ENCODE measurements at regions not wholly inside any gene's neighbourhood (a gene's known extent, or its start where the extent isn't known, plus 50 kb on each side); places are given as distances from the start of the nearest gene placed in this dataset.

DNA sequence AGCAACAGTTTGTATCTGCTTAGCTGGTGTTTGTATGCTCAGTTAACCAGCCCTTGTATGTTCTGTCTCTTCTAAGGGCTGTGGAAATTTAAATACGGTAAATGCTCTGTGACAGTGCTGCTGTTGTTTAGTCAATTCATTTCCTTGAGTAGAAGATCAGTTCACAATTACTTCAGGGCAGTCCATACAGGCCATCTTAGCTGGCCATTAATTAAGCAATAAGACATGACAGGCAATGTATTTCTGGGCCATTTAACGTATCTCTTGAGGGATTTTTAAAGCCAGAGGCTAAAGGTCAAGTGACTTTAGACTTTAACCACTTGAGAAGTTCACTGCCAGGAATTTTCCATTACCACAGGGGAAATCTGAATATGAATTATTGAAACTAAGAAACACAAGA, 351.8 kb downstream of the ZIC1 start:
- DNase-seq (ENCODE audit: low spot score) (no peak), ATAC-seq (no peak)
- Histone ChIP-seq H3K4me1 (ENCODE audit: insufficient read depth) (no peaks in the 10 kb centered on the region), H3K4me2 (no peak overlapping the region), H3K79me2 (replicated peaks; ENCODE audit: insufficient read depth) (no peaks in the 10 kb centered on the region), H2AFZ (no peak overlapping the region), H3K4me3 (no peak overlapping the region), H3K27me3 (ENCODE audit: insufficient read depth) (no peaks in the 10 kb centered on the region), H4K20me1 (replicated peaks; ENCODE audit: insufficient read depth) (no peaks in the 10 kb centered on the region), H3K9me2 (ENCODE audit: insufficient read depth) (no peaks in the 10 kb centered on the region), H3F3A (replicated peaks; ENCODE audit: low read depth) (no peaks in the 10 kb centered on the region), H3K36me3 (ENCODE audit: insufficient read depth) (no peaks in the 10 kb centered on the region), H3K27ac (ENCODE audit: low read depth) (no peak overlapping the region)
- H3K36me3 Mint-ChIP-seq (ENCODE audit: low read depth), result no peaks in the 10 kb centered on the region
- TF ChIP-seq, protein P1, sequence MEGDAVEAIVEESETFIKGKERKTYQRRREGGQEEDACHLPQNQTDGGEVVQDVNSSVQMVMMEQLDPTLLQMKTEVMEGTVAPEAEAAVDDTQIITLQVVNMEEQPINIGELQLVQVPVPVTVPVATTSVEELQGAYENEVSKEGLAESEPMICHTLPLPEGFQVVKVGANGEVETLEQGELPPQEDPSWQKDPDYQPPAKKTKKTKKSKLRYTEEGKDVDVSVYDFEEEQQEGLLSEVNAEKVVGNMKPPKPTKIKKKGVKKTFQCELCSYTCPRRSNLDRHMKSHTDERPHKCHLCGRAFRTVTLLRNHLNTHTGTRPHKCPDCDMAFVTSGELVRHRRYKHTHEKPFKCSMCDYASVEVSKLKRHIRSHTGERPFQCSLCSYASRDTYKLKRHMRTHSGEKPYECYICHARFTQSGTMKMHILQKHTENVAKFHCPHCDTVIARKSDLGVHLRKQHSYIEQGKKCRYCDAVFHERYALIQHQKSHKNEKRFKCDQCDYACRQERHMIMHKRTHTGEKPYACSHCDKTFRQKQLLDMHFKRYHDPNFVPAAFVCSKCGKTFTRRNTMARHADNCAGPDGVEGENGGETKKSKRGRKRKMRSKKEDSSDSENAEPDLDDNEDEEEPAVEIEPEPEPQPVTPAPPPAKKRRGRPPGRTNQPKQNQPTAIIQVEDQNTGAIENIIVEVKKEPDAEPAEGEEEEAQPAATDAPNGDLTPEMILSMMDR (conservative IDR thresholded peaks at IDR 0.05; ENCODE audit: low read depth in 2 of 2), result no peak
- TF ChIP-seq, protein P2, sequence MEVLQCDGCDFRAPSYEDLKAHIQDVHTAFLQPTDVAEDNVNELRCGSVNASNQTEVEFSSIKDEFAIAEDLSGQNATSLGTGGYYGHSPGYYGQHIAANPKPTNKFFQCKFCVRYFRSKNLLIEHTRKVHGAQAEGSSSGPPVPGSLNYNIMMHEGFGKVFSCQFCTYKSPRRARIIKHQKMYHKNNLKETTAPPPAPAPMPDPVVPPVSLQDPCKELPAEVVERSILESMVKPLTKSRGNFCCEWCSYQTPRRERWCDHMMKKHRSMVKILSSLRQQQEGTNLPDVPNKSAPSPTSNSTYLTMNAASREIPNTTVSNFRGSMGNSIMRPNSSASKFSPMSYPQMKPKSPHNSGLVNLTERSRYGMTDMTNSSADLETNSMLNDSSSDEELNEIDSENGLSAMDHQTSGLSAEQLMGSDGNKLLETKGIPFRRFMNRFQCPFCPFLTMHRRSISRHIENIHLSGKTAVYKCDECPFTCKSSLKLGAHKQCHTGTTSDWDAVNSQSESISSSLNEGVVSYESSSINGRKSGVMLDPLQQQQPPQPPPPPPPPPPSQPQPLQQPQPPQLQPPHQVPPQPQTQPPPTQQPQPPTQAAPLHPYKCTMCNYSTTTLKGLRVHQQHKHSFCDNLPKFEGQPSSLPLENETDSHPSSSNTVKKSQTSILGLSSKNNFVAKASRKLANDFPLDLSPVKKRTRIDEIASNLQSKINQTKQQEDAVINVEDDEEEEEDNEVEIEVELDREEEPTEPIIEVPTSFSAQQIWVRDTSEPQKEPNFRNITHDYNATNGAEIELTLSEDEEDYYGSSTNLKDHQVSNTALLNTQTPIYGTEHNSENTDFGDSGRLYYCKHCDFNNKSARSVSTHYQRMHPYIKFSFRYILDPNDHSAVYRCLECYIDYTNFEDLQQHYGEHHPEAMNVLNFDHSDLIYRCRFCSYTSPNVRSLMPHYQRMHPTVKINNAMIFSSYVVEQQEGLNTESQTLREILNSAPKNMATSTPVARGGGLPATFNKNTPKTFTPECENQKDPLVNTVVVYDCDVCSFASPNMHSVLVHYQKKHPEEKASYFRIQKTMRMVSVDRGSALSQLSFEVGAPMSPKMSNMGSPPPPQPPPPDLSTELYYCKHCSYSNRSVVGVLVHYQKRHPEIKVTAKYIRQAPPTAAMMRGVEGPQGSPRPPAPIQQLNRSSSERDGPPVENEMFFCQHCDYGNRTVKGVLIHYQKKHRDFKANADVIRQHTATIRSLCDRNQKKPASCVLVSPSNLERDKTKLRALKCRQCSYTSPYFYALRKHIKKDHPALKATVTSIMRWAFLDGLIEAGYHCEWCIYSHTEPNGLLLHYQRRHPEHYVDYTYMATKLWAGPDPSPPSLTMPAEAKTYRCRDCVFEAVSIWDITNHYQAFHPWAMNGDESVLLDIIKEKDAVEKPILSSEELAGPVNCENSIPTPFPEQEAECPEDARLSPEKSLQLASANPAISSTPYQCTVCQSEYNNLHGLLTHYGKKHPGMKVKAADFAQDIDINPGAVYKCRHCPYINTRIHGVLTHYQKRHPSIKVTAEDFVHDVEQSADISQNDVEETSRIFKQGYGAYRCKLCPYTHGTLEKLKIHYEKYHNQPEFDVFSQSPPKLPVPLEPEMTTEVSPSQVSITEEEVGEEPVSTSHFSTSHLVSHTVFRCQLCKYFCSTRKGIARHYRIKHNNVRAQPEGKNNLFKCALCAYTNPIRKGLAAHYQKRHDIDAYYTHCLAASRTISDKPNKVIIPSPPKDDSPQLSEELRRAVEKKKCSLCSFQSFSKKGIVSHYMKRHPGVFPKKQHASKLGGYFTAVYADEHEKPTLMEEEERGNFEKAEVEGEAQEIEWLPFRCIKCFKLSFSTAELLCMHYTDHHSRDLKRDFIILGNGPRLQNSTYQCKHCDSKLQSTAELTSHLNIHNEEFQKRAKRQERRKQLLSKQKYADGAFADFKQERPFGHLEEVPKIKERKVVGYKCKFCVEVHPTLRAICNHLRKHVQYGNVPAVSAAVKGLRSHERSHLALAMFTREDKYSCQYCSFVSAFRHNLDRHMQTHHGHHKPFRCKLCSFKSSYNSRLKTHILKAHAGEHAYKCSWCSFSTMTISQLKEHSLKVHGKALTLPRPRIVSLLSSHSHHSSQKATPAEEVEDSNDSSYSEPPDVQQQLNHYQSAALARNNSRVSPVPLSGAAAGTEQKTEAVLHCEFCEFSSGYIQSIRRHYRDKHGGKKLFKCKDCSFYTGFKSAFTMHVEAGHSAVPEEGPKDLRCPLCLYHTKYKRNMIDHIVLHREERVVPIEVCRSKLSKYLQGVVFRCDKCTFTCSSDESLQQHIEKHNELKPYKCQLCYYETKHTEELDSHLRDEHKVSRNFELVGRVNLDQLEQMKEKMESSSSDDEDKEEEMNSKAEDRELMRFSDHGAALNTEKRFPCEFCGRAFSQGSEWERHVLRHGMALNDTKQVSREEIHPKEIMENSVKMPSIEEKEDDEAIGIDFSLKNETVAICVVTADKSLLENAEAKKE (CRISPR knock-in tag; IDR thresholded peaks at IDR 0.05), result no peak
- TF ChIP-seq NANOG (IDR thresholded peaks at IDR 0.05; ENCODE audit: borderline replicate concordance), result no peak
- no peak for TF ChIP-seq CREB1 (CRISPR knock-in tag; IDR thresholded peaks at IDR 0.05; ENCODE audit: low read depth)
- TF ChIP-seq JUNB (IDR thresholded peaks at IDR 0.05; ENCODE audit: unreplicated experiment), result no peak
- TF ChIP-seq EZH2phosphoT487 (IDR thresholded peaks at IDR 0.05; ENCODE audit: unreplicated experiment), result no peak
- TF ChIP-seq ZNF114 (CRISPR knock-in tag; IDR thresholded peaks at IDR 0.05), result no peak
- TF ChIP-seq POLR2AphosphoS5 (IDR thresholded peaks at IDR 0.05; ENCODE audit: low read depth), result no peak
- no peak for TF ChIP-seq STAT1 (IDR thresholded peaks at IDR 0.05; ENCODE audit: unreplicated experiment)
- TF ChIP-seq ZNF331 (CRISPR knock-in tag; IDR thresholded peaks at IDR 0.05; ENCODE audit: low read depth), result no peak
- TF ChIP-seq, protein P3, sequence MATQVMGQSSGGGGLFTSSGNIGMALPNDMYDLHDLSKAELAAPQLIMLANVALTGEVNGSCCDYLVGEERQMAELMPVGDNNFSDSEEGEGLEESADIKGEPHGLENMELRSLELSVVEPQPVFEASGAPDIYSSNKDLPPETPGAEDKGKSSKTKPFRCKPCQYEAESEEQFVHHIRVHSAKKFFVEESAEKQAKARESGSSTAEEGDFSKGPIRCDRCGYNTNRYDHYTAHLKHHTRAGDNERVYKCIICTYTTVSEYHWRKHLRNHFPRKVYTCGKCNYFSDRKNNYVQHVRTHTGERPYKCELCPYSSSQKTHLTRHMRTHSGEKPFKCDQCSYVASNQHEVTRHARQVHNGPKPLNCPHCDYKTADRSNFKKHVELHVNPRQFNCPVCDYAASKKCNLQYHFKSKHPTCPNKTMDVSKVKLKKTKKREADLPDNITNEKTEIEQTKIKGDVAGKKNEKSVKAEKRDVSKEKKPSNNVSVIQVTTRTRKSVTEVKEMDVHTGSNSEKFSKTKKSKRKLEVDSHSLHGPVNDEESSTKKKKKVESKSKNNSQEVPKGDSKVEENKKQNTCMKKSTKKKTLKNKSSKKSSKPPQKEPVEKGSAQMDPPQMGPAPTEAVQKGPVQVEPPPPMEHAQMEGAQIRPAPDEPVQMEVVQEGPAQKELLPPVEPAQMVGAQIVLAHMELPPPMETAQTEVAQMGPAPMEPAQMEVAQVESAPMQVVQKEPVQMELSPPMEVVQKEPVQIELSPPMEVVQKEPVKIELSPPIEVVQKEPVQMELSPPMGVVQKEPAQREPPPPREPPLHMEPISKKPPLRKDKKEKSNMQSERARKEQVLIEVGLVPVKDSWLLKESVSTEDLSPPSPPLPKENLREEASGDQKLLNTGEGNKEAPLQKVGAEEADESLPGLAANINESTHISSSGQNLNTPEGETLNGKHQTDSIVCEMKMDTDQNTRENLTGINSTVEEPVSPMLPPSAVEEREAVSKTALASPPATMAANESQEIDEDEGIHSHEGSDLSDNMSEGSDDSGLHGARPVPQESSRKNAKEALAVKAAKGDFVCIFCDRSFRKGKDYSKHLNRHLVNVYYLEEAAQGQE (IDR thresholded peaks at IDR 0.05; ENCODE audit: unreplicated experiment), result no peak
- no peak for TF ChIP-seq EZH2 (IDR thresholded peaks at IDR 0.05; ENCODE audit: low read depth, unreplicated experiment)
- TF ChIP-seq, protein P4, sequence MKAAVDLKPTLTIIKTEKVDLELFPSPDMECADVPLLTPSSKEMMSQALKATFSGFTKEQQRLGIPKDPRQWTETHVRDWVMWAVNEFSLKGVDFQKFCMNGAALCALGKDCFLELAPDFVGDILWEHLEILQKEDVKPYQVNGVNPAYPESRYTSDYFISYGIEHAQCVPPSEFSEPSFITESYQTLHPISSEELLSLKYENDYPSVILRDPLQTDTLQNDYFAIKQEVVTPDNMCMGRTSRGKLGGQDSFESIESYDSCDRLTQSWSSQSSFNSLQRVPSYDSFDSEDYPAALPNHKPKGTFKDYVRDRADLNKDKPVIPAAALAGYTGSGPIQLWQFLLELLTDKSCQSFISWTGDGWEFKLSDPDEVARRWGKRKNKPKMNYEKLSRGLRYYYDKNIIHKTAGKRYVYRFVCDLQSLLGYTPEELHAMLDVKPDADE (IDR thresholded peaks at IDR 0.05), result no peak
- H3K9me3 Mint-ChIP-seq, result no peaks in the 10 kb centered on the region
- no peak overlapping the region for H3K27ac Mint-ChIP-seq
- 0 out of 3 replicates have a peak, but pooled peaks cover 6% of the 10 kb centered on the region for H3K4me1 Mint-ChIP-seq
- no peaks in the 10 kb centered on the region for H3K27me3 Mint-ChIP-seq (ENCODE audit: insufficient read depth, low read depth, poor library complexity)
- no peak overlapping the region for H3K4me3 Mint-ChIP-seq

All from GM23338 (cell line).